NCI-H69 (cell line): ENCODE measurements at regions not wholly inside any gene's neighbourhood (a gene's known extent, or its start where the extent isn't known, plus 50 kb on each side); places are given as distances from the start of the nearest gene placed in this dataset.
A peak's percentile ranks its signal among the peaks of the same experiment; 100 is the strongest.

ENCODE experiments used
- DNase-seq: peaks from one replicate; lab custom pipeline; 2025; lab: John Stamatoyannopoulos, UW

DNA sequence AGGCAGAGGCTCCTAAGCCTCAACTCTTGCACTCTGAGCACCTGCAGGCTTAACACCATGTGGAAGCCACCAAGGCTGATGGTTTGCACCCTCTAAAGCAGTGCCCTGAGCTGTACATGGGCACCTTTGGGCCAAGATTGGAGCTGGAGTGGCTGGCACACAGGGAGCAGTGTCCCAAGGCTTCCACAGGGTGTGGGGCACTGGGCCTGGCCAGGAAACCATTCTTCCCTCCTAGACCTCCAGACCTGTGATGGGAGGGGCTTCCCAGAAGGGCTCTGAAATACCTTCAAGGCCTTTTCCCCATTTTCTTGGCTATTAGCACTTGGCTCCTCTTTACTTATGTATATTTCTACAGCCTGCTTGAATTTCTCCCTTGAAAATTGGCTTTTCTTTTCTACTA lies 67.9 kb upstream of the PPM1J start:
- no peak for DNase-seq

DNA sequence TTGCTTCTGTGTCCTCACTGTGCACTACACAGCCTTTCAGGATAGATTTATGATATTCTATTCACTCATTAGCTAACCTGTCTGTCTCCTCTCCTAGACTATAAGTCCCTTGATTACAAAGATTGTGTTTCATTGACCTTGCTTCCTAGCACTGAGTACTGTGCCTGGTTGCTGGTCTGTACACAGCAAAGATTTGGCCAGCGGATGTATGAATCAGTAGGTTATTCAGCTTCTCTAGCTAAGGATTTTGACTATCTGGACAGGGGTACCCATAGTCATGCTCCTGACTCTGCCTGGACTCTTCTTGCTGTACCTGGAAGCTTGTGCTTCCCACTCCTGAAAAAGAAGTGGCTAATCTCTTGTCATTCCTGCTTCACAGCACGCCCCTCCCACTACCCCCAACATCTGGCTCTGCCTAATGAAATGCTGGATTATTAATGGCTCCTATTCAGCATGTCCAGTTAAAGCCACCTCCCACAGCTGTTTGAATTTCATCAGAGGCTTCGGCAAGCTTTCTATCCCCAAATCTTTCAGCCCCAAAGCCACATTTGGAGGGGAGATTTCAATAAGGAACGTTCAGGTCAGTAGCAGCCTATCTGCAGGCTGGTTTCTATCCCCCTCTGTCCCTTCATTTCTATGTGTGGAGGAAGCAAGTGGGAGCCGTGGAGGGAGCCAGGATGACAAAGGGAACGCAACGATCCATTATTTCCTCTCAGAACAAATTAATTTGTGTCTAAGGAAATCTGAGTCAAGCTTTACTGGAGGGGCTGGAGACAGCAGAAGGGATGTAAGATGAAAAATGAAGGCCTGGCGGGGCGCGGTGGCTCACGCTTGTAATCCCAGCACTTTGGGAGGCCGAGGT lies 64.8 kb upstream of the PPM1J start:
- no peak for DNase-seq

DNA sequence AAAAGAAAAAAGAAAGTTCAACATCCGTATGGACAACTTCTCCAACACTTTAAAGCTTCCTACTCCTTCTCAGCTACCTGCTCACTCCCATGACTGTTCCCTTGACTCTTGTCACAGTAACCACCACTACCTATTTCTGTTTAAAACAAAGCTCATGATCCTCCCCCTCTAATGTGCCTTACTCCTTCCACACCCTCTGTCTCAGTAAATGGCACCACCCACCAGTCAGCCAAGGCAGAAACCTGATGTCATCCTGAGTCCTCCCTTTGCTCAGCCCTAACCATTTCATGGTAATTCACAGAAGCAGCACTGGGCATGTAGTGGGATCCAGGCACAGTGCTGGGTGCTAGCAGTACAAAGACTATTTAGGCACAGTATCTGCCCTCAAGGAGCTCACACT lies 63.0 kb upstream of the PPM1J start:
- DNase-seq = no peak

DNA sequence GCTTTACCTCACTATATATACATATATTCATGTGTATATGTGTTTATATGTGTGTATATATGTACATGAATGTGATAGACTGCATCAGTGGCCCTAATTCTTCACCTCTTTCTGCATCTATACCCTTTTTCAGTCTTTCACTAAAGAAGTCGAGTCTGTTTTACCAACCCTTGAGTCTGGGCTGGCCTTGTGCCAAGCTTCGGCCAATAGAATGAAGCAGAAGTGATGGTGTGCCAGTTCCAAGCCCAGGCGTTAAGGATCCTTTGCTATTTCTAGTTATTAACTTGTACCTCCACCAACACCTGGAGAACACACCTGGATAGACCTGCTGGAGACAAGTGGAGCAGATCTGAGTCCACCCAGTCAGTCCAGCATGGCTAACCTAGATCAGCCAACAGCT lies 61.6 kb upstream of the PPM1J start:
- DNase-seq = peak; percentile 10

DNA sequence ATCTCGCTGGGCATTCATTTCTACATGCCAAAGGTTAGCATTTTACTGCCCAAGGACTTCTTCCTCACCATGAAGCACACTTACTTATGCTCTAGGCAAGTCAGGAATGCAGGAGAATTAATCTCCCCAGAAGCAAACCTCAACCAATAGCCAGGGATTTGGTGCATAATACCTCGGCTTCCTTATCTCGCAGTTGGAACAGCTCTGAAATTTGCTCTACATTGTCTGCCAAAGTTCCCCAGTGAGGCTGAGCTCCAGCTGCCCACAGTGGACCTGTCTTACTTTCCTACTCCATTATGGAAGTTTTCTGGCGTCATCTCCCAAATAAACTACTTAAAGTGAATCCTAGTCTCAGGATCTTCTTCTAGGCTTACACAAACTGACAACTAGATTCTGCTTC lies 57.6 kb upstream of the PPM1J start:
- DNase-seq = no peak

DNA sequence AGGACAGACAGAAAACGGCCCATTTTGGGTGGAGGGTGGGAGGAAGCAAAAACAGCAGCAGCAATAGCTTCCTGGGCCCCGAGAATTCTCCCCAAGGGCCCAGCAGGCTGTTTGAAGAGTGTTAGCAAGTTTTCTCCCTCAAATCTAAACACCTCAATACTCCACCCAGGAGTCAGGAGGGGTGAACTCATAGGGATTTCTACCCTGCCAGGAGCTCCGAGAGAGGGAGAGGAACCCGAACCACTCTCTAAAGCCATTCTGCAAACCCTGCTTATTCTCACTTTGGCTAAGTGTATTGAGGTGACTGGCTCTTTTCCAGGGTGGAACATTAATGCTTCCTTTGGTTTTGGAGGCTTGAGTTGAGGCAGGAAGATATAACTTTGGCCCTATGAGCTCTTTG lies 55.6 kb upstream of the PPM1J start:
- DNase-seq = no peak

DNA sequence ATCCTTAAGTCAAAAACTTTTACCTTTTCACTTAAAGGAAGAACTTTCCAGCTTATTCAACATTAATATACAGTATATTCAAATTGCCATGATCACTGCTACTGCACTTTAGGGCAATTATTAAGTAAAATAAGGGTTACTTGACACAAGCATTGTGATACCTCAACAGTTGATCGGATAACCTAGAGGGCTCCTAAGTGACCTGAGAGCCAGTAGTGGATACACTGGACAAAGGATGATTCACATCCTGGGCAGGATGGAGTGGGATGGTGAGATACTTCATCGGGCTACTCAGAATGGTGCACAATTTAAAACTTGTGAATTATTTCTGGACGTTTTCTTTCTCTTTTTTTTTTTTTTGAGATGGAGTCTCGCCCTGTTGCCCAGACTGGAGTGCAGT lies 54.5 kb upstream of the PPM1J start:
- no peak for DNase-seq

DNA sequence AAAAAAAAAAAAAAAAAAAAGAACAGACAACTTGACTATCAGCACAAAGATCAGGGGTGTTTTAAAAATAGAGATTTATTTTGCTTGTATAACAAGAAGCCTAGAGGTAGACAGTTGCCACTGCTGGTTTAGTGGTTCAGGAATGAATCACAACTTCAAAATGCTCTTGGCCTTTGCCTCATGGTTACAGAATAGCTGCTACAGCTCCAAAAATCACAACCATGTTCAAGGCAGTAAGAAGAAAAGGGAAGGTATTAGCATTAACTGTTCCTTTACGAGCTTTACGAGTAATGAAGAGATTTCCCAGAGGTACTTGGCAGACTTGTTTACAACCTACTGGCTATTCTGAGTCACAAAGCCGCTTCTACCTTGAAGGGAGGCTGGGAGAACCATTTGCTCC lies 52.5 kb upstream of the PPM1J start:
- DNase-seq = no peak
